ENCODE measurements at regions not wholly inside any gene's neighbourhood (a gene's known extent, or its start where the extent isn't known, plus 50 kb on each side); places are given as distances from the start of the nearest gene placed in this dataset.
A peak's percentile ranks its signal among the peaks of the same experiment; 100 is the strongest.

DNA sequence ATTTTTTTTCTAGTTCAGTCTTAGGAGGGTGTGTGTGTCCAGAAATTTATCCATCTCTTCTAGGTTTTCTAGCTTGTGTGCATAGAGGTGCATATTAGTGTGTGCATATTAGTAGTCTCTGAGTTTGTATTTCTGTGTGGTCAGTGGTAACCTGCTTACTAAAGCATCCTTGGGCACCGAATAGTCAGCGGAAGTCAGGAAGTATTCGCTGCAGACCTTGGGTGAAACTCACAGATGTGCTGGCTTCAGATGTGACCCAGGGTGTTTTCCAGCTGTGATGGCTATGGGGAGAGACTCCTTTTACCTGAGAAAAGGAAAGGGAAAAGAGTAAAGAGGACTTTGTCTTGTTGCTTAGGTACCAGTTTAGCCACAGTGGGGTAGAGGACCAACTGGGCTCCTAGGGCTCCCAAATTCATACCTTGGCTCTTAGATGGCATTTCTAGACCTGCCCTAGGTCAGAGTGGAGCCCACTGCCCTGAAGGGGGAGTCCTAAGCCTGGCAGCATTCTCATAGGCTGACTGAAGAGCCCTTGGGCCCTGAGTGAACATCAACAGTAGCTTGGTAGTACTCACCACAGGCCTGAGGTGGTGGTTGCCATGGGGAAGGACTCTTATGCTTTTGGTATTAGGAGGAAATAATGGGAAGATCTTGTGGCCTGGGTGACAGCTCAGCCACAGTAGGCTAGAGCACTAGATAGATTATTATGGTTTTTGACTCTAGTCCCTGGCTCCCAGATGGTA, 286.0 kb upstream of the ZPLD1 start:
- Histone ChIP-seq H3K9me3 (no peaks in the 10 kb centered on the region), H3K36me3 (no peaks in the 10 kb centered on the region), H3K27ac (no peak overlapping the region), H3K4me1 (no peaks in the 10 kb centered on the region), H3K27me3 (no peaks in the 10 kb centered on the region), H3K4me3 (no peak overlapping the region)
- DNase-seq (no peak), ATAC-seq (no peak)
- intact Hi-C loops (cut with DNase I): no loop called here
- WGBS (ENCODE audit: insufficient coverage, low coverage, low lambda C conversion rate, missing lambda C conversion rate): 92% methylated on average over 3 of the region's 3 CpGs
- TF ChIP-seq POLR2A (IDR thresholded peaks at IDR 0.05): no peak

DNA sequence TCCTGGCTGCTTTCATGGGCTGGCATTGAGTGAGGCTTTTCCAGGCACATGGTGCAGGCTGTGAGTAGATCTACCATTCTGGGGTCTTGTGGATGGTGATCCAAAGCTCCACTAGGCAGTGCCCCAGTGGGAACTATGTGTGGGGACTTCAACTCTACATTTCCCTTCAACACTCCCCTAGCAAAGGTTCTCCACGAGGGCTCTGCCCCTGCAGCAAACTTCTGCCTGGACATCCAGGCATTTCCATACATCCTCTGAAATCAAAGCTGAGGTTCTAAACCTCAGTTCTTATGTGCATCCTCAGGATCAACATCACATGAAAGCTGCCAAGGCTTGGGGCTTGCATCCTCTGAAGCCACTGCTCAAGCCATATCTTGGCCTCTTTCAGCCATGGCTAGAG, 282.9 kb upstream of the ZPLD1 start:
- no peak for ATAC-seq
- 56% methylated on average over 1 of the region's 1 CpG for WGBS (ENCODE audit: insufficient coverage, low coverage, low lambda C conversion rate, missing lambda C conversion rate)
- TF ChIP-seq, protein P1, sequence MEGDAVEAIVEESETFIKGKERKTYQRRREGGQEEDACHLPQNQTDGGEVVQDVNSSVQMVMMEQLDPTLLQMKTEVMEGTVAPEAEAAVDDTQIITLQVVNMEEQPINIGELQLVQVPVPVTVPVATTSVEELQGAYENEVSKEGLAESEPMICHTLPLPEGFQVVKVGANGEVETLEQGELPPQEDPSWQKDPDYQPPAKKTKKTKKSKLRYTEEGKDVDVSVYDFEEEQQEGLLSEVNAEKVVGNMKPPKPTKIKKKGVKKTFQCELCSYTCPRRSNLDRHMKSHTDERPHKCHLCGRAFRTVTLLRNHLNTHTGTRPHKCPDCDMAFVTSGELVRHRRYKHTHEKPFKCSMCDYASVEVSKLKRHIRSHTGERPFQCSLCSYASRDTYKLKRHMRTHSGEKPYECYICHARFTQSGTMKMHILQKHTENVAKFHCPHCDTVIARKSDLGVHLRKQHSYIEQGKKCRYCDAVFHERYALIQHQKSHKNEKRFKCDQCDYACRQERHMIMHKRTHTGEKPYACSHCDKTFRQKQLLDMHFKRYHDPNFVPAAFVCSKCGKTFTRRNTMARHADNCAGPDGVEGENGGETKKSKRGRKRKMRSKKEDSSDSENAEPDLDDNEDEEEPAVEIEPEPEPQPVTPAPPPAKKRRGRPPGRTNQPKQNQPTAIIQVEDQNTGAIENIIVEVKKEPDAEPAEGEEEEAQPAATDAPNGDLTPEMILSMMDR (IDR thresholded peaks at IDR 0.05): no peak
- TF ChIP-seq POLR2A (IDR thresholded peaks at IDR 0.05): no peak

DNA sequence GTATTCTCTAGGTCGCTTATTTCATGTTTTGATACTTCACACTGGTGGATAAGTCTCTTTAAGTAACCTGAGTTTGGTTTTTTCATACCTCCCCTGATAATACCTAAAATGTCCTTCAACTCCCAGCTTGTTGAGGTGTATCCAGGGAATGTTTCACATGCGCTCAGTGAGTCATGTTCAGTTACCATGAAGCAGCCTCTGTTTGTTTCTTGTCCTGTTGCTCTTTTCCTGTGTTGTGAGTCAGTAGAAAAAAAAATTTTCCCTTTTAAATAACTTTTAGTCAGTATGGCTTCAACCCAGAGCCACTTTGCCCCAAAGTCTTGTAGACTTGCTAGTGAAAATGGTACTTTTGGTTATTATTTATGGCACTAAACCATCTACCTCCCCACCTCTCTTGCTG, 278.4 kb upstream of the ZPLD1 start:
- 85% methylated on average over 2 of the region's 2 CpGs for WGBS (ENCODE audit: insufficient coverage, low coverage, low lambda C conversion rate, missing lambda C conversion rate)
- DNase-seq: no peak
- no peaks in the 10 kb centered on the region for H3K4me1 ChIP-seq
- no peaks in the 10 kb centered on the region for H3K27me3 ChIP-seq
- peak in 1 of 4 donors; percentile 70 for ATAC-seq
- no peak for TF ChIP-seq POLR2A (IDR thresholded peaks at IDR 0.05)
- TF ChIP-seq, protein P1 (IDR thresholded peaks at IDR 0.05): no peak
- H3K36me3 ChIP-seq: no peaks in the 10 kb centered on the region
- H3K9me3 ChIP-seq: no peaks in the 10 kb centered on the region
- no peak overlapping the region for H3K27ac ChIP-seq
- intact Hi-C loops (cut with DNase I): no loop called here
- no peak overlapping the region for H3K4me3 ChIP-seq

More for the DNA sequence above, 282.9 kb upstream of the ZPLD1 start:
- Histone ChIP-seq H3K27ac (no peak overlapping the region), H3K27me3 (no peaks in the 10 kb centered on the region), H3K4me3 (no peak overlapping the region), H3K4me1 (no peaks in the 10 kb centered on the region), H3K9me3 (no peaks in the 10 kb centered on the region), H3K36me3 (no peaks in the 10 kb centered on the region)
- intact Hi-C loops (cut with DNase I): no loop called here
- DNase-seq: no peak

GRCh38 chr3:102158080-102158740, 276.6 kb upstream of the ZPLD1 start:
- Histone ChIP-seq H3K27ac (no peak overlapping the region), H3K27me3 (no peaks in the 10 kb centered on the region), H3K36me3 (no peaks in the 10 kb centered on the region), H3K4me1 (peaks cover 0 to 9% (median under 1%) of the 10 kb centered on the region in 4 donors), H3K4me3 (no peak overlapping the region), H3K9me3 (no peaks in the 10 kb centered on the region)
- DNase-seq (no peak), ATAC-seq (no peak)
- WGBS (ENCODE audit: insufficient coverage, low coverage, low lambda C conversion rate, missing lambda C conversion rate): 93% methylated on average over 3 of the region's 3 CpGs
- intact Hi-C loops (cut with DNase I): no loop called here
- no peak for TF ChIP-seq POLR2A (IDR thresholded peaks at IDR 0.05)
- TF ChIP-seq, protein P1 (IDR thresholded peaks at IDR 0.05): no peak

DNA sequence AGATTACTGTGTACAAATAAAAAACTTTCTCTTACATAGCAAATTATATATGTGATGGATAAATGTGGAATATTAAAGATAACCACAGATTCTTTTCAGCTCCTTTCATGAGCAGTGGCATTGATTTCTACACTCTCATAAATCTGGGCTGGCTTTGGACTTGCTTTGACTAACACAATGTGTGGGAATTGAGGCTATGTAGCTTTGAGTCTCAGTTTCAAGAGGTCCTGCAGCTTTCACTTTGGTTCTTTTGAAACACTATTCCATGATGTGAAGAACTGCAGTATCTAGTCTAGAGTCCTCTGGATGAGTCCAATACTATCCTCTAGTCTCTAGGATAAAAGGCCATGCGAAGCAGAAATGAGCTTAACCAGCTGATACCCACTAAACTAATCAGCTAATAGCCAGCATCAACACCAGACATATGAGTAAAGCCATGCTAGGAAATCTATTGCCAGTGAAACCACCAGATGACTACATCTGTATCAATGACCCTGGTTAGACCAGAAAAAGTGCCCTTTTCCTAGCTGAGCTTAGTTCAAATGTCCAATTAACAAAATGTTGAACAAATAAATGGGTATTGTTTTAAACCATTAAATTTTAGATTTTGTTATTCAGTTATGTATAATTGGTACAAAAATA, 274.9 kb upstream of the ZPLD1 start:
- no peak for TF ChIP-seq POLR2A (IDR thresholded peaks at IDR 0.05)
- TF ChIP-seq, protein P1 (IDR thresholded peaks at IDR 0.05): no peak
- no peak overlapping the region for H3K27ac ChIP-seq
- WGBS (ENCODE audit: insufficient coverage, low coverage, low lambda C conversion rate, missing lambda C conversion rate): 80% methylated on average over 1 of the region's 1 CpG
- H3K9me3 ChIP-seq: no peaks in the 10 kb centered on the region
- H3K27me3 ChIP-seq: no peaks in the 10 kb centered on the region
- H3K36me3 ChIP-seq: no peaks in the 10 kb centered on the region
- ATAC-seq (no peak), DNase-seq (no peak)
- intact Hi-C loops (cut with DNase I): no loop called here
- H3K4me1 ChIP-seq: peaks cover 0 to 17% (median 4%) of the 10 kb centered on the region in 4 donors
- H3K4me3 ChIP-seq: no peak overlapping the region

All from right lobe of liver (tissue), 6 donors.